NCI-H345 treated with DMSO at 0.1 percent for 48 hours (cell line): ENCODE measurements at regions not wholly inside any gene's neighbourhood (a gene's known extent, or its start where the extent isn't known, plus 50 kb on each side); places are given as distances from the start of the nearest gene placed in this dataset.
A peak's percentile ranks its signal among the peaks of the same experiment; 100 is the strongest.

Experiments
- DNase-seq: peaks from one replicate; lab custom pipeline; 2025; ENCODE audit not compliant: unreplicated experiment; lab: John Stamatoyannopoulos, UW

- DNase-seq: no peak
Observed at GRCh38 chr3:168858327-168858726, 762.6 kb upstream of the GOLIM4 start.

GRCh38 chr3:168850109-168850508, 754.4 kb upstream of the GOLIM4 start:
- no peak for DNase-seq

- DNase-seq: peak; percentile 3
Observed at GRCh38 chr3:168847291-168847883, 751.7 kb upstream of the GOLIM4 start.

- DNase-seq: no peak
Observed at GRCh38 chr3:168844894-168845482, 749.3 kb upstream of the GOLIM4 start.

GRCh38 chr3:168844472-168844871, 748.7 kb upstream of the GOLIM4 start:
- DNase-seq: no peak

GRCh38 chr3:168843481-168843880, 747.8 kb upstream of the GOLIM4 start:
- DNase-seq: no peak

GRCh38 chr3:168839653-168840052, 743.9 kb upstream of the GOLIM4 start:
- no peak for DNase-seq

- DNase-seq: no peak
Observed at GRCh38 chr3:168834558-168834957, 738.8 kb upstream of the GOLIM4 start.

GRCh38 chr3:168828943-168829342, 733.2 kb upstream of the GOLIM4 start:
- no peak for DNase-seq

GRCh38 chr3:168828536-168828935, 732.8 kb upstream of the GOLIM4 start:
- DNase-seq: no peak

- no peak for DNase-seq
Observed at GRCh38 chr3:168828014-168828413, 732.3 kb upstream of the GOLIM4 start.

GRCh38 chr3:168824107-168824506, 728.4 kb upstream of the GOLIM4 start:
- no peak for DNase-seq

- no peak for DNase-seq
Observed at GRCh38 chr3:168823466-168823865, 727.7 kb upstream of the GOLIM4 start.

GRCh38 chr3:168820810-168821415, 725.2 kb upstream of the GOLIM4 start:
- DNase-seq: no peak

GRCh38 chr3:168817177-168817576, 721.5 kb upstream of the GOLIM4 start:
- no peak for DNase-seq

GRCh38 chr3:168815946-168816345, 720.2 kb upstream of the GOLIM4 start:
- DNase-seq: no peak

- DNase-seq: no peak
Observed at GRCh38 chr3:168813225-168813802, 717.6 kb upstream of the GOLIM4 start.

- no peak for DNase-seq
Observed at GRCh38 chr3:168812234-168812633, 716.5 kb upstream of the GOLIM4 start.

GRCh38 chr3:168808596-168808995, 712.9 kb upstream of the GOLIM4 start:
- no peak for DNase-seq

GRCh38 chr3:168807448-168807847, 711.7 kb upstream of the GOLIM4 start:
- no peak for DNase-seq

GRCh38 chr3:168806871-168807270, 711.1 kb upstream of the GOLIM4 start:
- DNase-seq: no peak

- no peak for DNase-seq
Observed at GRCh38 chr3:168803536-168803935, 707.8 kb upstream of the GOLIM4 start.
